ENCODE measurements at regions not wholly inside any gene's neighbourhood (a gene's known extent, or its start where the extent isn't known, plus 50 kb on each side); places are given as distances from the start of the nearest gene placed in this dataset.

- Mint-ChIP-seq H3K27ac (no peak overlapping the region), H3K27me3 (ENCODE audit: low read depth in 2 of 2) (no peaks in the 10 kb centered on the region), H3K4me3 (no peak overlapping the region), H3K4me1 (no peaks in the 10 kb centered on the region), H3K9me3 (peaks cover 0 to 6% of the 10 kb centered on the region in 2 donors), H3K36me3 (no peaks in the 10 kb centered on the region)
- no peaks in the 10 kb centered on the region for H3K4me1 ChIP-seq (ENCODE audit: control insufficient read depth, insufficient read depth, low read length)
- H3K27ac ChIP-seq (ENCODE audit: low read length) = no peak overlapping the region
- DNase-seq (no peak), ATAC-seq (no peak)
- H3K27me3 ChIP-seq (ENCODE audit: control insufficient read depth, insufficient read depth, low read length) = no peaks in the 10 kb centered on the region
- H3K36me3 ChIP-seq (ENCODE audit: control insufficient read depth, insufficient read depth, low read length) = no peaks in the 10 kb centered on the region
- H3K4me3 ChIP-seq (ENCODE audit: low read length) = no peak overlapping the region
- no peak for TF ChIP-seq CTCF (IDR thresholded peaks at IDR 0.05)
- H3K9me3 ChIP-seq (ENCODE audit: control insufficient read depth, insufficient read depth, low read length) = no peaks in the 10 kb centered on the region
- 96% methylated on average over 2 of the region's 2 CpGs for WGBS (ENCODE audit: insufficient coverage)
- intact Hi-C loops (cut with micrococcal nuclease) = no loop called here
Measured at GRCh38 chr3:99084156-99084555, 182.7 kb upstream of the DCBLD2 start.

DNA sequence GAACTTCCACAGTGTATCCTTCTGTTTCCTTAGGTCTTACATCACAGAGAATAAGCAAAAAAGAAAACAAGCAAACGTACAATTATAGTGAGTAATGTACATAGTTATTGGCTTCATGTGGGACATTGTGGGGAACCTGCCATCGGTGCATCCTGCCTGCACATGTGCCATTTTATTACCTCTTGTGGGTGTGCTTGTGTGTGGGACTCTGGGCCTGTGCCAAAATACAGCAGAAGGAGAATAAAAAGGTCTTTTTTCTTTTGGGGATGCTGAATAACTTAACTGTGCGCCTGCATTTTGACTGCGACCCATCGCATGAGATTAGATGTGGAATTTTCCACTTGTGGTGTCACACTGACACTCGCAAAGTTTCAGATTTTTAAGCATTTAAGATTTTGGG, 169.6 kb upstream of the DCBLD2 start:
- H3K36me3 ChIP-seq (ENCODE audit: control insufficient read depth, insufficient read depth, low read length) = no peaks in the 10 kb centered on the region
- Mint-ChIP-seq H3K27me3 (ENCODE audit: low read depth in 2 of 2) (no peaks in the 10 kb centered on the region), H3K27ac (no peak overlapping the region), H3K4me3 (no peak overlapping the region), H3K36me3 (no peaks in the 10 kb centered on the region), H3K4me1 (no peaks in the 10 kb centered on the region), H3K9me3 (peaks cover 3 to 6% of the 10 kb centered on the region in 2 donors)
- no peak for TF ChIP-seq CTCF (IDR thresholded peaks at IDR 0.05)
- no peak for DNase-seq
- H3K9me3 ChIP-seq (ENCODE audit: control insufficient read depth, insufficient read depth, low read length) = peaks cover 3% of the 10 kb centered on the region
- no peak overlapping the region for H3K27ac ChIP-seq (ENCODE audit: low read length)
- 89% methylated on average over 6 of the region's 6 CpGs for WGBS (ENCODE audit: insufficient coverage)
- intact Hi-C loops (cut with micrococcal nuclease) = no loop called here
- H3K4me1 ChIP-seq (ENCODE audit: control insufficient read depth, insufficient read depth, low read length) = no peaks in the 10 kb centered on the region
- H3K4me3 ChIP-seq (ENCODE audit: low read length) = no peak overlapping the region
- no peaks in the 10 kb centered on the region for H3K27me3 ChIP-seq (ENCODE audit: control insufficient read depth, insufficient read depth, low read length)
- no peak for ATAC-seq

DNA sequence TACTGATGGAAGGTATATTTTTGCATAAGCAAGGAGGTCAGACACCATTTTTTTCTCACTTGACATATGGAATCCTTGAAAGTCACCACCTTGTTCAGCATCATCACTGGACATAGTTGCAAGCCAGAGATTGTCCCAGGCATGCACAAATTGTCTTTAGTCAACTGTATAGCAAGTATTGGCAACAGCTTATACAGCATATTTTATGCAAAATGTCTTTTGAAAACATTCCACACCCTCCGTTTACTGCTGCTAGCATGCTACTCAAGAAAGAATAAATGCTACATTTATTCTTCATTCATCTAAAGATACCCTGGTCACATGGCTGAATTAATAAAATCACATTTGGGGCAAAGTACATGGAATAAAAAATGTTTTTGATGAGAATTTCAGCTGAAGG, 168.5 kb upstream of the DCBLD2 start:
- 100% methylated on average over 1 of the region's 1 CpG for whole genome bisulfite sequencing (ENCODE audit: insufficient coverage)

More for the DNA sequence above, 168.5 kb upstream of the DCBLD2 start:
- H3K27ac ChIP-seq (ENCODE audit: low read length) = no peak overlapping the region
- Mint-ChIP-seq H3K9me3 (peaks cover 3 to 8% of the 10 kb centered on the region in 2 donors), H3K4me3 (no peak overlapping the region), H3K27me3 (ENCODE audit: low read depth in 2 of 2) (no peaks in the 10 kb centered on the region), H3K4me1 (no peaks in the 10 kb centered on the region), H3K36me3 (no peaks in the 10 kb centered on the region), H3K27ac (no peak overlapping the region)
- peaks cover 3% of the 10 kb centered on the region for H3K9me3 ChIP-seq (ENCODE audit: control insufficient read depth, insufficient read depth, low read length)
- H3K27me3 ChIP-seq (ENCODE audit: control insufficient read depth, insufficient read depth, low read length) = no peaks in the 10 kb centered on the region
- TF ChIP-seq CTCF (IDR thresholded peaks at IDR 0.05) = no peak
- H3K36me3 ChIP-seq (ENCODE audit: control insufficient read depth, insufficient read depth, low read length) = no peaks in the 10 kb centered on the region
- H3K4me3 ChIP-seq (ENCODE audit: low read length) = no peak overlapping the region
- no peak for ATAC-seq
- H3K4me1 ChIP-seq (ENCODE audit: control insufficient read depth, insufficient read depth, low read length) = no peaks in the 10 kb centered on the region
- DNase-seq = no peak
- intact Hi-C loops (cut with micrococcal nuclease) = no loop called here

All from natural killer cell (primary cell).